ENCODE measurements at regions not wholly inside any gene's neighbourhood (a gene's known extent, or its start where the extent isn't known, plus 50 kb on each side); places are given as distances from the start of the nearest gene placed in this dataset.

GRCh38 chr3:153963012-153963411 lies 158.2 kb upstream of the ARHGEF26 start:
- TF ChIP-seq CTCF (optimal IDR thresholded peaks at IDR 0.05 in 1 of 3, IDR thresholded peaks at IDR 0.05 in 1 of 3, conservative IDR thresholded peaks at IDR 0.05 in 1 of 3; ENCODE audit: extremely low read depth in 1 of 3, insufficient read depth in 2 of 3, low read length in 3 of 3) (no peak), EZH2 (IDR thresholded peaks at IDR 0.05; ENCODE audit: low read length) (no peak)
